ENCODE measurements at regions not wholly inside any gene's neighbourhood (a gene's known extent, or its start where the extent isn't known, plus 50 kb on each side); places are given as distances from the start of the nearest gene placed in this dataset.

DNA sequence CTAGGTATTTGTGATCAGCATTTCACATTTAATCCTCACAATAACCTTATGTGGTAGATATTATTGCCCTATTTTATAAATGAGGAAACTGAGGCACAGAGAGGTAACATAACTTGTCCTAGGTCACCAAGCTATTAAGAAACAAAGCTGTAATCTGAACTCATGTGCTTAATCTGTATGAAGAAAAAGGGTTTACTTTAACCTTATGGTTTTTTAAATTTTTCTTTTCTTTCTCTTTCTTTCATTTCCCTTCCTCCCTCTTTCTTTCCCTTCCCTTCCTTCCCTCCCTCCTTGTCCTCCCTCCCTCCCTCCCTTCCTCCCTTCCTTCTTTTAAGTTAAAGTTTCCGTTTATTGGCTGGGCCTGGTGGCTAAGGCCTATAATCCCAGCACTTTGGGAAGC lies 105.2 kb upstream of the AMZ2 start:
- no peak for TF ChIP-seq SALL2 (tag by site-specific recombination; IDR thresholded peaks at IDR 0.05; ENCODE audit: borderline replicate concordance)
- TF ChIP-seq, protein P1, sequence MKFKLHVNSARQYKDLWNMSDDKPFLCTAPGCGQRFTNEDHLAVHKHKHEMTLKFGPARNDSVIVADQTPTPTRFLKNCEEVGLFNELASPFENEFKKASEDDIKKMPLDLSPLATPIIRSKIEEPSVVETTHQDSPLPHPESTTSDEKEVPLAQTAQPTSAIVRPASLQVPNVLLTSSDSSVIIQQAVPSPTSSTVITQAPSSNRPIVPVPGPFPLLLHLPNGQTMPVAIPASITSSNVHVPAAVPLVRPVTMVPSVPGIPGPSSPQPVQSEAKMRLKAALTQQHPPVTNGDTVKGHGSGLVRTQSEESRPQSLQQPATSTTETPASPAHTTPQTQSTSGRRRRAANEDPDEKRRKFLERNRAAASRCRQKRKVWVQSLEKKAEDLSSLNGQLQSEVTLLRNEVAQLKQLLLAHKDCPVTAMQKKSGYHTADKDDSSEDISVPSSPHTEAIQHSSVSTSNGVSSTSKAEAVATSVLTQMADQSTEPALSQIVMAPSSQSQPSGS (tag by site-specific recombination; IDR thresholded peaks at IDR 0.05; ENCODE audit: low read depth) = no peak
- TF ChIP-seq, protein P2, sequence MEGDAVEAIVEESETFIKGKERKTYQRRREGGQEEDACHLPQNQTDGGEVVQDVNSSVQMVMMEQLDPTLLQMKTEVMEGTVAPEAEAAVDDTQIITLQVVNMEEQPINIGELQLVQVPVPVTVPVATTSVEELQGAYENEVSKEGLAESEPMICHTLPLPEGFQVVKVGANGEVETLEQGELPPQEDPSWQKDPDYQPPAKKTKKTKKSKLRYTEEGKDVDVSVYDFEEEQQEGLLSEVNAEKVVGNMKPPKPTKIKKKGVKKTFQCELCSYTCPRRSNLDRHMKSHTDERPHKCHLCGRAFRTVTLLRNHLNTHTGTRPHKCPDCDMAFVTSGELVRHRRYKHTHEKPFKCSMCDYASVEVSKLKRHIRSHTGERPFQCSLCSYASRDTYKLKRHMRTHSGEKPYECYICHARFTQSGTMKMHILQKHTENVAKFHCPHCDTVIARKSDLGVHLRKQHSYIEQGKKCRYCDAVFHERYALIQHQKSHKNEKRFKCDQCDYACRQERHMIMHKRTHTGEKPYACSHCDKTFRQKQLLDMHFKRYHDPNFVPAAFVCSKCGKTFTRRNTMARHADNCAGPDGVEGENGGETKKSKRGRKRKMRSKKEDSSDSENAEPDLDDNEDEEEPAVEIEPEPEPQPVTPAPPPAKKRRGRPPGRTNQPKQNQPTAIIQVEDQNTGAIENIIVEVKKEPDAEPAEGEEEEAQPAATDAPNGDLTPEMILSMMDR (tag by site-specific recombination; IDR thresholded peaks at IDR 0.05) = no peak
- no peak for TF ChIP-seq HOXD13 (CRISPR knock-in tag; IDR thresholded peaks at IDR 0.05; ENCODE audit: borderline replicate concordance)
- TF ChIP-seq ZFP41 (tag by site-specific recombination; IDR thresholded peaks at IDR 0.05; ENCODE audit: borderline replicate concordance) = no peak
- TF ChIP-seq ZBTB20 (tag by site-specific recombination; IDR thresholded peaks at IDR 0.05) = no peak
- TF ChIP-seq, protein P3, sequence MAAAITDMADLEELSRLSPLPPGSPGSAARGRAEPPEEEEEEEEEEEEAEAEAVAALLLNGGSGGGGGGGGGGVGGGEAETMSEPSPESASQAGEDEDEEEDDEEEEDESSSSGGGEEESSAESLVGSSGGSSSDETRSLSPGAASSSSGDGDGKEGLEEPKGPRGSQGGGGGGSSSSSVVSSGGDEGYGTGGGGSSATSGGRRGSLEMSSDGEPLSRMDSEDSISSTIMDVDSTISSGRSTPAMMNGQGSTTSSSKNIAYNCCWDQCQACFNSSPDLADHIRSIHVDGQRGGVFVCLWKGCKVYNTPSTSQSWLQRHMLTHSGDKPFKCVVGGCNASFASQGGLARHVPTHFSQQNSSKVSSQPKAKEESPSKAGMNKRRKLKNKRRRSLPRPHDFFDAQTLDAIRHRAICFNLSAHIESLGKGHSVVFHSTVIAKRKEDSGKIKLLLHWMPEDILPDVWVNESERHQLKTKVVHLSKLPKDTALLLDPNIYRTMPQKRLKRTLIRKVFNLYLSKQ (tag by site-specific recombination; IDR thresholded peaks at IDR 0.05; ENCODE audit: borderline replicate concordance) = no peak
- no peak for TF ChIP-seq ZNF302 (tag by site-specific recombination; IDR thresholded peaks at IDR 0.05; ENCODE audit: low read depth)
- no peak for TF ChIP-seq ZNF274 (IDR thresholded peaks at IDR 0.05; ENCODE audit: low read length)
- no peak for TF ChIP-seq ZNF274 (tag by site-specific recombination; IDR thresholded peaks at IDR 0.05; ENCODE audit: borderline replicate concordance)
- no peak for TF ChIP-seq ZNF521 (tag by site-specific recombination; IDR thresholded peaks at IDR 0.05)
- TF ChIP-seq, protein P4, sequence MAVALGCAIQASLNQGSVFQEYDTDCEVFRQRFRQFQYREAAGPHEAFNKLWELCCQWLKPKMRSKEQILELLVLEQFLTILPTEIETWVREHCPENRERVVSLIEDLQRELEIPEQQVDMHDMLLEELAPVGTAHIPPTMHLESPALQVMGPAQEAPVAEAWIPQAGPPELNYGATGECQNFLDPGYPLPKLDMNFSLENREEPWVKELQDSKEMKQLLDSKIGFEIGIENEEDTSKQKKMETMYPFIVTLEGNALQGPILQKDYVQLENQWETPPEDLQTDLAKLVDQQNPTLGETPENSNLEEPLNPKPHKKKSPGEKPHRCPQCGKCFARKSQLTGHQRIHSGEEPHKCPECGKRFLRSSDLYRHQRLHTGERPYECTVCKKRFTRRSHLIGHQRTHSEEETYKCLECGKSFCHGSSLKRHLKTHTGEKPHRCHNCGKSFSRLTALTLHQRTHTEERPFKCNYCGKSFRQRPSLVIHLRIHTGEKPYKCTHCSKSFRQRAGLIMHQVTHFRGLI (tag by site-specific recombination; IDR thresholded peaks at IDR 0.05) = no peak
- TF ChIP-seq ZBTB49 (tag by site-specific recombination; IDR thresholded peaks at IDR 0.05; ENCODE audit: low read depth) = no peak
- TF ChIP-seq BCL11A (tag by site-specific recombination; IDR thresholded peaks at IDR 0.05; ENCODE audit: low read depth) = no peak
